HepG2 (cell line): ENCODE measurements at regions not wholly inside any gene's neighbourhood (a gene's known extent, or its start where the extent isn't known, plus 50 kb on each side); places are given as distances from the start of the nearest gene placed in this dataset.

Source experiments
- ATAC-seq: fragments of 200-7000 bp; cut with Tn5 transposase; 3 replicates; pipeline ENCODE4 v1.9.1; 2020; ENCODE audit warnings: mild to moderate bottlenecking, moderate library complexity
- BruUV-seq: library from RNA; stranded (reverse); fragments of 400-500 nt; replicated peaks from 2 replicates; lab custom pipeline; 2021; lab: Mats Ljungman, UMichigan
- CTCF ChIA-PET: fragments of 300-600 bp; formaldehyde crosslinking; extraction: SDS; loops from one replicate; lab custom pipeline; 2021; ENCODE audit warnings: low total read pairs, inconsistent platforms, low intra/inter-chr PET ratio; lab: Yijun Ruan, JAX
- POLR2A ChIA-PET: fragments of 350-600 bp; sonication (Branson Sonifier 250); formaldehyde crosslinking; loops from one replicate; lab custom pipeline; 2020; ENCODE audit warnings: antibody characterized with exemption, inconsistent platforms; lab: Yijun Ruan, JAX
- DNase-seq: peaks from one replicate; pipeline ENCODE4 v3.0.0-alpha.2; 2015; ENCODE audit warnings: low spot score
- FAIRE-seq: peaks from 3 replicates; lab custom pipeline; 2011; peaks lifted over from hg19 to GRCh38; lab: Jason Lieb, UNC
- H2AFZ ChIP-seq: one replicate; pipeline ENCODE4 v1.6.1; 2011; ENCODE audit warnings: low read length, inconsistent platforms
- H3K27ac ChIP-seq: fragments of 300-600 bp; 3 replicates; pipeline ENCODE4 v1.8.0; 2011; ENCODE audit warnings: mixed run types, mild to moderate bottlenecking, mixed read lengths, low read length, inconsistent platforms; ENCODE audit not compliant: insufficient read depth; ENCODE audit errors: extremely low read length
- H3K27me3 ChIP-seq, 2 experiments: fragments of 200-600 bp in 1 of 2; 2 replicates in 1 of 2; 3 replicates in 1 of 2; pipeline versions ENCODE4 v1.6.0 to v1.8.0; 2011; ENCODE audit warnings: low read length in 2 of 2, mild to moderate bottlenecking in 2 of 2, moderate library complexity in 2 of 2, inconsistent platforms in 1 of 2; ENCODE audit not compliant: insufficient read depth in 2 of 2, control insufficient read depth in 1 of 2
- H3K36me3 ChIP-seq, 2 experiments: fragments of 200-600 bp in 1 of 2; replicated peaks in 1 of 2; 2 replicates in 1 of 2; 3 replicates in 1 of 2; pipeline versions ENCODE4 v1.5.1 to v1.8.0; 2011; ENCODE audit warnings: low read length in 2 of 2, inconsistent platforms in 1 of 2; ENCODE audit not compliant: insufficient read depth in 2 of 2, control insufficient read depth in 1 of 2
- H3K4me1 ChIP-seq: 2 replicates; pipeline ENCODE4 v1.5.1; 2012; ENCODE audit warnings: low read length, inconsistent platforms; ENCODE audit not compliant: insufficient read depth
- H3K4me2 ChIP-seq: 2 replicates; pipeline ENCODE4 v1.6.0; 2011; ENCODE audit warnings: low read depth, low read length, inconsistent platforms
- H3K4me3 ChIP-seq, 3 experiments: fragments of 200-600 bp in 1 of 3; sonication (generic), shearing (Covaris generic) in 1 of 3; replicated peaks in 1 of 3; 2 replicates each; pipeline ENCODE4 v1.5.1; 2011 to 2016; ENCODE audit warnings: low read length in 3 of 3, inconsistent platforms in 2 of 3, low read depth in 2 of 3, mild to moderate bottlenecking in 2 of 3, control low read depth in 1 of 3, mixed read lengths in 1 of 3; ENCODE audit not compliant: insufficient read depth in 1 of 3
- H3K79me2 ChIP-seq: one replicate; pipeline ENCODE4 v1.6.1; 2011; ENCODE audit warnings: low read length, inconsistent platforms; ENCODE audit not compliant: insufficient read depth
- H3K9ac ChIP-seq: 2 replicates; pipeline ENCODE4 v1.6.0; 2011; ENCODE audit warnings: mild to moderate bottlenecking, low read depth, low read length, inconsistent platforms; ENCODE audit not compliant: insufficient read depth
- H3K9me3 ChIP-seq: 2 replicates; pipeline ENCODE4 v1.5.1; 2012; ENCODE audit warnings: mild to moderate bottlenecking, low read length
- H4K20me1 ChIP-seq: 2 replicates; pipeline ENCODE4 v1.6.0; 2011; ENCODE audit warnings: inconsistent platforms, mild to moderate bottlenecking, low read length, moderate library complexity; ENCODE audit not compliant: insufficient read depth
- CBX2 ChIP-seq, 2 experiments: fragments of 200-600 bp in 1 of 2; sonication (generic); formaldehyde crosslinking in 1 of 2; IDR thresholded peaks; 2 replicates each; pipeline versions ENCODE4 v1.7.0 to v1.8.1; 2018 to 2022; ENCODE audit warnings: low read depth in 2 of 2, low read length in 1 of 2, mild to moderate bottlenecking in 1 of 2, missing genetic modification reagents in 1 of 2
- FIP1L1 ChIP-seq: fragments of 200-400 bp; formaldehyde crosslinking; IDR thresholded peaks from 2 replicates; pipeline ENCODE4 v1.6.1; 2018; ENCODE audit warnings: low read depth, mild to moderate bottlenecking, low read length, moderate library complexity, borderline replicate concordance; ENCODE audit not compliant: insufficient read depth
- HNF4A ChIP-seq: sonication (generic); formaldehyde crosslinking; IDR thresholded peaks from 2 replicates; pipeline ENCODE4 v1.4.0; 2020; ENCODE audit warnings: missing genetic modification reagents
- NR3C1 ChIP-seq: sonication (generic); formaldehyde crosslinking; IDR thresholded peaks from 2 replicates; pipeline ENCODE4 v1.4.0; 2020; ENCODE audit warnings: missing genetic modification reagents
- PHB2 ChIP-seq: fragments of 450-650 bp; IDR thresholded peaks from 2 replicates; pipeline ENCODE4 v1.6.1; 2018; ENCODE audit not compliant: partially characterized antibody
- PITX1 ChIP-seq: sonication (generic); formaldehyde crosslinking; IDR thresholded peaks from 2 replicates; pipeline ENCODE4 v1.5.1; 2020; ENCODE audit warnings: mild to moderate bottlenecking, missing genetic modification reagents
- SALL1 ChIP-seq: sonication (generic); formaldehyde crosslinking; IDR thresholded peaks from 2 replicates; pipeline ENCODE4 v1.8.0; 2022; ENCODE audit warnings: mild to moderate bottlenecking, missing genetic modification reagents
- U2AF1 ChIP-seq: fragments of 200-400 bp; formaldehyde crosslinking; optimal IDR thresholded peaks from 2 replicates; pipeline ENCODE3; 2017; ENCODE audit warnings: mild to moderate bottlenecking, low read depth, low read length
- ZBTB7A ChIP-seq: sonication (generic); formaldehyde crosslinking; IDR thresholded peaks from 2 replicates; pipeline ENCODE4 v1.8.0; 2022; ENCODE audit warnings: mild to moderate bottlenecking, missing genetic modification reagents
- ZNF331 ChIP-seq: sonication (generic); formaldehyde crosslinking; IDR thresholded peaks from 2 replicates; pipeline ENCODE4 v1.4.0; 2020; ENCODE audit warnings: missing genetic modification reagents
- ZNF34 ChIP-seq: sonication (generic); formaldehyde crosslinking; IDR thresholded peaks from 2 replicates; pipeline ENCODE4 v1.4.0; 2020; ENCODE audit warnings: mild to moderate bottlenecking, missing genetic modification reagents, borderline replicate concordance
- WGBS: methylation state at CpG from one replicate; pipeline ENCODE4 v1.1.6; 2017; ENCODE audit warnings: low lambda C conversion rate; 5-methylcytosine and 5-hydroxymethylcytosine counted together
- in situ Hi-C: cut with HindIII; loops from 2 replicates; pipeline ENCODE4 v1.10.0; 2017; ENCODE audit warnings: low pct_unique_long_range_greater_than_20kb; ENCODE audit not compliant: extremely low pct_ligation_motif_present
- intact Hi-C: fragments of 100-400 bp; cut with micrococcal nuclease; formaldehyde crosslinking; loops from one replicate; pipeline ENCODE4 v1.10.0; 2022; ENCODE audit not compliant: unreplicated experiment
- TF ChIP-seq, protein P1 (sequence below): sonication (generic); formaldehyde crosslinking; IDR thresholded peaks from 2 replicates; pipeline ENCODE4 v1.4.0; 2020; ENCODE audit warnings: missing genetic modification reagents, borderline replicate concordance
- TF ChIP-seq, protein P2 (sequence below): sonication (generic); formaldehyde crosslinking; IDR thresholded peaks from 2 replicates; pipeline ENCODE4 v1.4.0; 2020; ENCODE audit warnings: mild to moderate bottlenecking, missing genetic modification reagents
- TF ChIP-seq, protein P3 (sequence below): sonication (generic); formaldehyde crosslinking; IDR thresholded peaks from 2 replicates; pipeline ENCODE4 v1.8.1; 2023; ENCODE audit warnings: mild to moderate bottlenecking, inconsistent platforms, moderate library complexity, missing genetic modification reagents, borderline replicate concordance

DNA sequence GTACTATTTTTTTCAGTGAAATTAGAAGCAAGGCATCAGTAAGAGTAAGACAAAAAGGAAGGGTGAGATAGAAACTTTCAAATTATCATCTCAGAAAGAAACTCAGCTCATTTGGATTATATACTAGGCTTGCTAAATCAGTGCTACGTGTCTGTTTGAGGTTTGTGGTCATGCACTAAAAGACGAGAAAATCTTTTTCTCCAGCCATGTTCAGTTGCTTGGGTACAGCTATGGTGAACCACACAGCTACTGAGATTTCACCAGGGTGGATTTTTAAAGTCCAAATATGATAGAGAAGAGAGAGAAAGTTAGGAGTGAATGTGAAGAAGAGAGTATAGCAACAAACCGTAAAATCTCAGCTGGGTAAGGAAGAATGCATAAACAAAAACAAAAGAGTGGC lies 161.6 kb downstream of the PTH2R start:
- POLR2A ChIA-PET: no interaction called here
- Histone ChIP-seq H2AFZ (no peak overlapping the region), H3K36me3 (no peaks in the 10 kb centered on the region), H3K4me2 (no peak overlapping the region), H3K27me3 (peaks cover 0 to 3% of the 10 kb centered on the region in 2 experiments; a peak in 1 of 5 replicates), H3K79me2 (no peaks in the 10 kb centered on the region), H3K9me3 (no peaks in the 10 kb centered on the region), H3K4me1 (no peaks in the 10 kb centered on the region), H3K27ac (no peak overlapping the region), H4K20me1 (no peaks in the 10 kb centered on the region), H3K9ac (no peak overlapping the region), H3K4me3 (no peak overlapping the region)
- in situ Hi-C loops (no loop called here), intact Hi-C loops (no loop called here)
- ATAC-seq (no peak), FAIRE-seq (no peak), DNase-seq (no peak)
- WGBS: 2% methylated on average over 3 of the region's 3 CpGs
- no TSS peak for BruUV-seq
- no peak for TF ChIP-seq SALL1
- no peak for TF ChIP-seq FIP1L1
- TF ChIP-seq ZNF331: no peak
- CTCF ChIA-PET: no interaction called here

DNA sequence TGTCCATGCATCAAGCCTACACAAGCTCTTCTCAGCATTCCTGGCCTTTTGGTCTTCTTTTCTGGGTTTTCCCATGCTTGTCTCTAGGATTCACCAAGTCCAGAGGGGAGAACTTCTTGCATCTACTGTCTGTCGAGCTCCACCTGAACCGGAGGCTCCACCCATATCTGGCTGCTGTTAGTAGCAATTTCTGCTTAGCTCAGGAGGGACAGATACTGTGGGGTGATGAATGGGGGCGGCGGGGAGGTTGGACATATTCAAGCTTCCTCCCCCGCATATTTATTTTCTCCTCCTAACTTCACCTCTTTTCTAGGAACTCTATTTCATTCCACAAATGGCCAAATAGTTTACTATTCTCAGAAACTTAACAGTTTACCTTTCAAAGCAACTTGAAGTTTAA lies 163.5 kb downstream of the PTH2R start:
- POLR2A ChIA-PET: no interaction called here
- no peak for ATAC-seq
- FAIRE-seq: no peak
- no peaks in the 10 kb centered on the region for H3K4me1 ChIP-seq
- WGBS: 21% methylated on average over 5 of the region's 5 CpGs
- H3K79me2 ChIP-seq: no peaks in the 10 kb centered on the region
- no peak for DNase-seq
- intact Hi-C loops (no loop called here), in situ Hi-C loops (no loop called here)
- no TSS peak for BruUV-seq
- H3K27me3 ChIP-seq: peaks cover 0 to 3% of the 10 kb centered on the region in 2 experiments; a peak in 1 of 5 replicates
- H3K4me2 ChIP-seq: no peak overlapping the region
- CTCF ChIA-PET: no interaction called here
- H4K20me1 ChIP-seq: no peaks in the 10 kb centered on the region
- H2AFZ ChIP-seq: no peak overlapping the region
- no peak overlapping the region for H3K4me3 ChIP-seq
- no peaks in the 10 kb centered on the region for H3K9me3 ChIP-seq
- no peaks in the 10 kb centered on the region for H3K36me3 ChIP-seq
- no peak overlapping the region for H3K27ac ChIP-seq
- H3K9ac ChIP-seq: no peak overlapping the region
- TF ChIP-seq ZBTB7A (CRISPR knock-in tag): no peak
- no peak for TF ChIP-seq NR3C1 (CRISPR knock-in tag)
- no peak for TF ChIP-seq PHB2
- no peak for TF ChIP-seq CBX2 (IDR thresholded peaks at IDR 0.05; ENCODE audit: low read depth, low read length)
- TF ChIP-seq CBX2 (CRISPR knock-in tag; IDR thresholded peaks at IDR 0.05; ENCODE audit: low read depth): no peak
- TF ChIP-seq ZNF34 (CRISPR knock-in tag): no peak
- TF ChIP-seq, protein P1, sequence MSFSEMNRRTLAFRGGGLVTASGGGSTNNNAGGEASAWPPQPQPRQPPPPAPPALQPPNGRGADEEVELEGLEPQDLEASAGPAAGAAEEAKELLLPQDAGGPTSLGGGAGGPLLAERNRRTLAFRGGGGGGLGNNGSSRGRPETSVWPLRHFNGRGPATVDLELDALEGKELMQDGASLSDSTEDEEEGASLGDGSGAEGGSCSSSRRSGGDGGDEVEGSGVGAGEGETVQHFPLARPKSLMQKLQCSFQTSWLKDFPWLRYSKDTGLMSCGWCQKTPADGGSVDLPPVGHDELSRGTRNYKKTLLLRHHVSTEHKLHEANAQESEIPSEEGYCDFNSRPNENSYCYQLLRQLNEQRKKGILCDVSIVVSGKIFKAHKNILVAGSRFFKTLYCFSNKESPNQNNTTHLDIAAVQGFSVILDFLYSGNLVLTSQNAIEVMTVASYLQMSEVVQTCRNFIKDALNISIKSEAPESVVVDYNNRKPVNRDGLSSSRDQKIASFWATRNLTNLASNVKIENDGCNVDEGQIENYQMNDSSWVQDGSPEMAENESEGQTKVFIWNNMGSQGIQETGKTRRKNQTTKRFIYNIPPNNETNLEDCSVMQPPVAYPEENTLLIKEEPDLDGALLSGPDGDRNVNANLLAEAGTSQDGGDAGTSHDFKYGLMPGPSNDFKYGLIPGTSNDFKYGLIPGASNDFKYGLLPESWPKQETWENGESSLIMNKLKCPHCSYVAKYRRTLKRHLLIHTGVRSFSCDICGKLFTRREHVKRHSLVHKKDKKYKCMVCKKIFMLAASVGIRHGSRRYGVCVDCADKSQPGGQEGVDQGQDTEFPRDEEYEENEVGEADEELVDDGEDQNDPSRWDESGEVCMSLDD: no peak
- TF ChIP-seq, protein P2, sequence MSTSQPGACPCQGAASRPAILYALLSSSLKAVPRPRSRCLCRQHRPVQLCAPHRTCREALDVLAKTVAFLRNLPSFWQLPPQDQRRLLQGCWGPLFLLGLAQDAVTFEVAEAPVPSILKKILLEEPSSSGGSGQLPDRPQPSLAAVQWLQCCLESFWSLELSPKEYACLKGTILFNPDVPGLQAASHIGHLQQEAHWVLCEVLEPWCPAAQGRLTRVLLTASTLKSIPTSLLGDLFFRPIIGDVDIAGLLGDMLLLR (CRISPR knock-in tag): no peak
- no peak for TF ChIP-seq HNF4A
- TF ChIP-seq PITX1: no peak
- TF ChIP-seq U2AF1: no peak
- TF ChIP-seq, protein P3, sequence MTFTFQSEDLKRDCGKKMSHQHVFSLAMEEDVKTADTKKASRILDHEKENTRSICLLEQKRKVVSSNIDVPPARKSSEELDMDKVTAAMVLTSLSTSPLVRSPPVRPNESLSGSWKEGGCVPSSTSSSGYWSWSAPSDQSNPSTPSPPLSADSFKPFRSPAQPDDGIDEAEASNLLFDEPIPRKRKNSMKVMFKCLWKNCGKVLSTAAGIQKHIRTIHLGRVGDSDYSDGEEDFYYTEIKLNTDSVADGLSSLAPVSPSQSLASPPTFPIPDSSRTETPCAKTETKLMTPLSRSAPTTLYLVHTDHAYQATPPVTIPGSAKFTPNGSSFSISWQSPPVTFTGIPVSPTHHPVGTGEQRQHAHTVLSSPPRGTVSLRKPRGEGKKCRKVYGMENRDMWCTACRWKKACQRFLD (CRISPR knock-in tag): no peak
